Gastrocnemius medialis (tissue), 4 donors: ENCODE measurements at regions not wholly inside any gene's neighbourhood (a gene's known extent, or its start where the extent isn't known, plus 50 kb on each side); places are given as distances from the start of the nearest gene placed in this dataset.

Experiments
- CTCF ChIP-seq, 5 experiments: fragments of 450-650 bp in 3 of 5; fragments of 200-600 bp in 2 of 5; sonication (generic) in 2 of 5; IDR thresholded peaks in 4 of 5; conservative IDR thresholded peaks in 1 of 5; 1 replicate in 4 of 5; 2 replicates in 1 of 5; pipeline ENCODE4 v1.5.1; 2016 to 2019; ENCODE audit warnings: antibody characterized with exemption in 5 of 5, mild to moderate bottlenecking in 3 of 5, moderate library complexity in 3 of 5
- POLR2A ChIP-seq, 2 donors: fragments of 450-650 bp; IDR thresholded peaks; one replicate each; pipeline ENCODE4 v1.6.1; 2017; ENCODE audit warnings: antibody characterized with exemption in 2 of 2, mild to moderate bottlenecking in 2 of 2, moderate library complexity in 2 of 2

- TF ChIP-seq CTCF (IDR thresholded peaks at IDR 0.05 in 4 of 5, conservative IDR thresholded peaks at IDR 0.05 in 1 of 5) (no peak), POLR2A (IDR thresholded peaks at IDR 0.05) (no peak)
Observed at GRCh38 chr10:31131251-31131650, 99.6 kb upstream of the ZNF438 start.
